ENCODE measurements at regions not wholly inside any gene's neighbourhood (a gene's known extent, or its start where the extent isn't known, plus 50 kb on each side); places are given as distances from the start of the nearest gene placed in this dataset.

- H3K4me3 ChIP-seq (ENCODE audit: low read depth, low read length), result no peak overlapping the region
- TF ChIP-seq, protein P1, sequence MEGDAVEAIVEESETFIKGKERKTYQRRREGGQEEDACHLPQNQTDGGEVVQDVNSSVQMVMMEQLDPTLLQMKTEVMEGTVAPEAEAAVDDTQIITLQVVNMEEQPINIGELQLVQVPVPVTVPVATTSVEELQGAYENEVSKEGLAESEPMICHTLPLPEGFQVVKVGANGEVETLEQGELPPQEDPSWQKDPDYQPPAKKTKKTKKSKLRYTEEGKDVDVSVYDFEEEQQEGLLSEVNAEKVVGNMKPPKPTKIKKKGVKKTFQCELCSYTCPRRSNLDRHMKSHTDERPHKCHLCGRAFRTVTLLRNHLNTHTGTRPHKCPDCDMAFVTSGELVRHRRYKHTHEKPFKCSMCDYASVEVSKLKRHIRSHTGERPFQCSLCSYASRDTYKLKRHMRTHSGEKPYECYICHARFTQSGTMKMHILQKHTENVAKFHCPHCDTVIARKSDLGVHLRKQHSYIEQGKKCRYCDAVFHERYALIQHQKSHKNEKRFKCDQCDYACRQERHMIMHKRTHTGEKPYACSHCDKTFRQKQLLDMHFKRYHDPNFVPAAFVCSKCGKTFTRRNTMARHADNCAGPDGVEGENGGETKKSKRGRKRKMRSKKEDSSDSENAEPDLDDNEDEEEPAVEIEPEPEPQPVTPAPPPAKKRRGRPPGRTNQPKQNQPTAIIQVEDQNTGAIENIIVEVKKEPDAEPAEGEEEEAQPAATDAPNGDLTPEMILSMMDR (IDR thresholded peaks at IDR 0.05; ENCODE audit: low read depth, low read length), result no peak
- TF ChIP-seq MYC (IDR thresholded peaks at IDR 0.05; ENCODE audit: low read depth, low read length), result no peak
- no peak for TF ChIP-seq POLR2A (IDR thresholded peaks at IDR 0.05; ENCODE audit: extremely low read depth, insufficient read length)
- TF ChIP-seq MAX (IDR thresholded peaks at IDR 0.05; ENCODE audit: low read depth, low read length), result no peak
- DNase-seq (ENCODE audit: low read depth), result no peak
These were observed 1242.0 kb downstream of the LRFN5 start for GRCh38 chr14:42848652-42849051.

- H3K4me3 ChIP-seq (ENCODE audit: low read depth, low read length), result no peak overlapping the region
- TF ChIP-seq POLR2A (IDR thresholded peaks at IDR 0.05; ENCODE audit: extremely low read depth, insufficient read length) (no peak), MYC (IDR thresholded peaks at IDR 0.05; ENCODE audit: low read depth, low read length) (no peak), MAX (IDR thresholded peaks at IDR 0.05; ENCODE audit: low read depth, low read length) (no peak)
- TF ChIP-seq, protein P1 (IDR thresholded peaks at IDR 0.05; ENCODE audit: low read depth, low read length), result no peak
- no peak for DNase-seq (ENCODE audit: low read depth)
These were observed 1208.1 kb downstream of the LRFN5 start for GRCh38 chr14:42814817-42815216.

DNA sequence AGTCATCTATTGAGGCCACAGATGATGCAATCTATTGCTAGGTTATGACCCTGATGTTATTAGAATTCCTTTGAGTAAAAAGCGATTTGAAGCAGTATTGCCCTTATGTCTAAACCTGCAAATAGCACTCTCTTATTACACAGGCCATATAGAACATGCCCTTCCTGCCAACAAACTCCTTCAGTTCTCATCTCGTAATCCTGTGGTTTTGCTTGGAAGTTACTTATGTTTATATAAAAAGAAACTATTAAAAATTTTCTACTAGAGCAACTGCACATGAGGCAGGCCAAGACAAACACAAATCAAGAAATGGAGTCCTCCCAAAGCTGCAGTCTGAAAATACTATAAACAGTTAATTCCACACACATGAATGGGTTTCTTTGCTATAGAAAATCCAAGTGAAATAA, 1200.2 kb downstream of the LRFN5 start:
- no peak for TF ChIP-seq MAX (IDR thresholded peaks at IDR 0.05; ENCODE audit: low read depth, low read length)
- H3K4me3 ChIP-seq (ENCODE audit: low read depth, low read length), result no peak overlapping the region
- no peak for DNase-seq (ENCODE audit: low read depth)

- no peak for DNase-seq (ENCODE audit: low read depth)
- TF ChIP-seq POLR2A (IDR thresholded peaks at IDR 0.05; ENCODE audit: extremely low read depth, insufficient read length), result no peak
- no peak for TF ChIP-seq MYC (IDR thresholded peaks at IDR 0.05; ENCODE audit: low read depth, low read length)
- no peak for TF ChIP-seq MAX (IDR thresholded peaks at IDR 0.05; ENCODE audit: low read depth, low read length)
- TF ChIP-seq, protein P1 (IDR thresholded peaks at IDR 0.05; ENCODE audit: low read depth, low read length), result no peak
- no peak overlapping the region for H3K4me3 ChIP-seq (ENCODE audit: low read depth, low read length)
These were observed 1197.5 kb downstream of the LRFN5 start for GRCh38 chr14:42804141-42804540.

- no peak overlapping the region for H3K4me3 ChIP-seq (ENCODE audit: low read depth, low read length)
- no peak for DNase-seq (ENCODE audit: low read depth)
- TF ChIP-seq, protein P1 (IDR thresholded peaks at IDR 0.05; ENCODE audit: low read depth, low read length), result no peak
- TF ChIP-seq MYC (IDR thresholded peaks at IDR 0.05; ENCODE audit: low read depth, low read length) (no peak), POLR2A (IDR thresholded peaks at IDR 0.05; ENCODE audit: extremely low read depth, insufficient read length) (no peak), MAX (IDR thresholded peaks at IDR 0.05; ENCODE audit: low read depth, low read length) (no peak)
These were observed 1195.7 kb downstream of the LRFN5 start for GRCh38 chr14:42802346-42802745.

DNA sequence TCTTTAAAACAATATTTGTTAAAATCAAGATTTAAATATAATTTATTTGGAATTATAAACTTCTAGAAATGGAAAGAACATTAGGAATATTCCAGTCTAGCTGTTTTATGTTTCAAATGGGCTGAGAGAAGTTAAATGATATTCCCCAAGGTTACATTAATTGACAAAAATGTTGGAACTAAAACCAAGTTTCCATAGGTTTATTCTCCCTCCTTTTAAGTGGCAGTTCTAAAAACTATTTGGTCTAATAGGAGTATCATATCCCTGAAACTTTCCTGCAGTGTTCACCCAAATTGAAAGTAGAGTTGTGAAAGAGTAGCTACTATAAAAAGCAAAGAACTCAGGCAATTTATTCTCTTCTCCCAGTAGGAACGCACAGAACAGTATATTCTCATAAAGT, 1185.5 kb downstream of the LRFN5 start:
- TF ChIP-seq, protein P1 (IDR thresholded peaks at IDR 0.05; ENCODE audit: low read depth, low read length), result no peak
- no peak for TF ChIP-seq MAX (IDR thresholded peaks at IDR 0.05; ENCODE audit: low read depth, low read length)
- no peak for TF ChIP-seq POLR2A (IDR thresholded peaks at IDR 0.05; ENCODE audit: extremely low read depth, insufficient read length)
- TF ChIP-seq MYC (IDR thresholded peaks at IDR 0.05; ENCODE audit: low read depth, low read length), result no peak
- H3K4me3 ChIP-seq (ENCODE audit: low read depth, low read length), result no peak overlapping the region
- no peak for DNase-seq (ENCODE audit: low read depth)

All from NB4 (cell line).